HUES64 (cell line): ENCODE measurements at regions not wholly inside any gene's neighbourhood (a gene's known extent, or its start where the extent isn't known, plus 50 kb on each side); places are given as distances from the start of the nearest gene placed in this dataset.

ENCODE experiments used
- H3K27ac ChIP-seq: 2 replicates; pipeline ENCODE4 v1.7.0; 2013; ENCODE audit warnings: low read depth, low read length, inconsistent platforms
- H3K27me3 ChIP-seq: 2 replicates; pipeline ENCODE4 v1.6.1; 2013; ENCODE audit warnings: mild to moderate bottlenecking, low read length; ENCODE audit not compliant: insufficient read depth
- H3K36me3 ChIP-seq: 2 replicates; pipeline ENCODE4 v1.6.1; 2013; ENCODE audit warnings: mild to moderate bottlenecking, low read length; ENCODE audit not compliant: insufficient read depth
- H3K4me1 ChIP-seq: 2 replicates; pipeline ENCODE4 v1.6.1; 2013; ENCODE audit warnings: mild to moderate bottlenecking, low read length, moderate library complexity; ENCODE audit not compliant: insufficient read depth
- H3K4me3 ChIP-seq: 2 replicates; pipeline ENCODE4 v1.5.1; 2013; ENCODE audit warnings: mild to moderate bottlenecking, low read length, moderate library complexity
- H3K9ac ChIP-seq: 2 replicates; pipeline ENCODE4 v1.6.1; 2013; ENCODE audit warnings: mild to moderate bottlenecking, low read depth, low read length
- H3K9me3 ChIP-seq: 2 replicates; pipeline ENCODE4 v1.6.1; 2013; ENCODE audit warnings: low read depth, low read length; ENCODE audit not compliant: insufficient read depth
- WGBS: fragments of 150-250, 120-280 bp; methylation state at CpG from one replicate; pipeline ENCODE4 v1.1.7; 2013; ENCODE audit warnings: missing lambda C conversion rate; 5-methylcytosine and 5-hydroxymethylcytosine counted together

GRCh38 chr11:82676483-82677094 lies 57.1 kb downstream of the FAM181B start:
- Histone ChIP-seq H3K9ac (no peak overlapping the region), H3K4me3 (no peak overlapping the region), H3K9me3 (0 out of 2 replicates have a peak, but pooled peaks cover 2% of the 10 kb centered on the region), H3K4me1 (peaks cover 1% of the 10 kb centered on the region; the same call in 1 of the 2 replicates), H3K27me3 (no peaks in the 10 kb centered on the region), H3K36me3 (no peaks in the 10 kb centered on the region), H3K27ac (no peak overlapping the region)
- 96% methylated on average over 1 of the region's 3 CpGs for WGBS

- Histone ChIP-seq H3K27me3 (no peaks in the 10 kb centered on the region), H3K4me1 (peaks cover 4% of the 10 kb centered on the region; the same call in 1 of the 2 replicates), H3K27ac (no peak overlapping the region), H3K9ac (no peak overlapping the region), H3K9me3 (no peaks in the 10 kb centered on the region), H3K36me3 (no peaks in the 10 kb centered on the region), H3K4me3 (no peak overlapping the region)
- WGBS, result 72% methylated on average over 5 of the region's 5 CpGs
These were observed 57.8 kb downstream of the FAM181B start for GRCh38 chr11:82675838-82676237.

GRCh38 chr11:82673631-82674030 lies 60.0 kb downstream of the FAM181B start:
- H3K27me3 ChIP-seq, result no peaks in the 10 kb centered on the region
- H3K9me3 ChIP-seq, result no peaks in the 10 kb centered on the region
- peaks cover 4% of the 10 kb centered on the region; the same call in 1 of the 2 replicates for H3K4me1 ChIP-seq
- H3K9ac ChIP-seq, result no peak overlapping the region
- no peaks in the 10 kb centered on the region for H3K36me3 ChIP-seq
- H3K27ac ChIP-seq, result no peak overlapping the region
- H3K4me3 ChIP-seq, result no peak overlapping the region
- 92% methylated on average over 2 of the region's 3 CpGs for WGBS

- no peaks in the 10 kb centered on the region for H3K9me3 ChIP-seq
- peaks cover 4% of the 10 kb centered on the region; the same call in 1 of the 2 replicates for H3K4me1 ChIP-seq
- H3K4me3 ChIP-seq, result no peak overlapping the region
- H3K9ac ChIP-seq, result no peak overlapping the region
- H3K36me3 ChIP-seq, result no peaks in the 10 kb centered on the region
- no peaks in the 10 kb centered on the region for H3K27me3 ChIP-seq
- no peak overlapping the region for H3K27ac ChIP-seq
- WGBS, result 100% methylated on average over 1 of the region's 1 CpG
These were observed 62.2 kb downstream of the FAM181B start for GRCh38 chr11:82671451-82671850.

GRCh38 chr11:82663535-82663934 lies 70.1 kb downstream of the FAM181B start:
- H3K36me3 ChIP-seq, result no peaks in the 10 kb centered on the region
- no peak overlapping the region for H3K9ac ChIP-seq
- no peak overlapping the region for H3K27ac ChIP-seq
- WGBS, result 85% methylated on average over 1 of the region's 1 CpG
- H3K9me3 ChIP-seq, result no peaks in the 10 kb centered on the region
- no peaks in the 10 kb centered on the region for H3K4me1 ChIP-seq
- no peak overlapping the region for H3K4me3 ChIP-seq
- H3K27me3 ChIP-seq, result no peaks in the 10 kb centered on the region

- H3K9ac ChIP-seq, result no peak overlapping the region
- H3K4me1 ChIP-seq, result no peaks in the 10 kb centered on the region
- H3K27ac ChIP-seq, result no peak overlapping the region
- H3K9me3 ChIP-seq, result no peaks in the 10 kb centered on the region
- H3K36me3 ChIP-seq, result no peaks in the 10 kb centered on the region
- WGBS, result 82% methylated on average over 4 of the region's 4 CpGs
- no peaks in the 10 kb centered on the region for H3K27me3 ChIP-seq
- no peak overlapping the region for H3K4me3 ChIP-seq
These were observed 79.9 kb downstream of the FAM181B start for GRCh38 chr11:82653752-82654151.

GRCh38 chr11:82639251-82639650 lies 94.4 kb downstream of the FAM181B start:
- Histone ChIP-seq H3K36me3 (no peaks in the 10 kb centered on the region), H3K4me3 (no peak overlapping the region), H3K4me1 (no peaks in the 10 kb centered on the region), H3K27me3 (no peaks in the 10 kb centered on the region), H3K9me3 (no peaks in the 10 kb centered on the region), H3K9ac (no peak overlapping the region), H3K27ac (no peak overlapping the region)
- 78% methylated on average over 3 of the region's 3 CpGs for WGBS

- no peaks in the 10 kb centered on the region for H3K27me3 ChIP-seq
- H3K9me3 ChIP-seq, result no peaks in the 10 kb centered on the region
- 80% methylated on average over 1 of the region's 1 CpG for WGBS
- no peaks in the 10 kb centered on the region for H3K4me1 ChIP-seq
- H3K36me3 ChIP-seq, result no peaks in the 10 kb centered on the region
- H3K27ac ChIP-seq, result no peak overlapping the region
- H3K4me3 ChIP-seq, result no peak overlapping the region
- H3K9ac ChIP-seq, result no peak overlapping the region
These were observed 97.0 kb downstream of the FAM181B start for GRCh38 chr11:82636615-82637014.

- H3K9ac ChIP-seq, result no peak overlapping the region
- H3K27me3 ChIP-seq, result no peaks in the 10 kb centered on the region
- H3K4me1 ChIP-seq, result no peaks in the 10 kb centered on the region
- no peaks in the 10 kb centered on the region for H3K36me3 ChIP-seq
- H3K9me3 ChIP-seq, result peaks cover 2% of the 10 kb centered on the region; the same call in 1 of the 2 replicates
- no peak overlapping the region for H3K4me3 ChIP-seq
- H3K27ac ChIP-seq, result no peak overlapping the region
- 97% methylated on average over 2 of the region's 2 CpGs for WGBS
These were observed 99.6 kb downstream of the FAM181B start for GRCh38 chr11:82634091-82634490.

GRCh38 chr11:82631722-82632630 lies 101.7 kb downstream of the FAM181B start:
- no peak overlapping the region for H3K4me3 ChIP-seq
- peaks cover 12% of the 10 kb centered on the region for H3K9me3 ChIP-seq
- H3K36me3 ChIP-seq, result no peaks in the 10 kb centered on the region
- no peaks in the 10 kb centered on the region for H3K4me1 ChIP-seq
- 90% methylated on average over 4 of the region's 4 CpGs for WGBS
- H3K27ac ChIP-seq, result no peak overlapping the region
- H3K27me3 ChIP-seq, result no peaks in the 10 kb centered on the region
- no peak overlapping the region for H3K9ac ChIP-seq

GRCh38 chr11:82610671-82611070 lies 123.0 kb downstream of the FAM181B start:
- H3K27ac ChIP-seq, result no peak overlapping the region
- H3K9me3 ChIP-seq, result 0 out of 2 replicates have a peak, but pooled peaks cover 4% of the 10 kb centered on the region
- no peaks in the 10 kb centered on the region for H3K36me3 ChIP-seq
- H3K27me3 ChIP-seq, result no peaks in the 10 kb centered on the region
- H3K4me3 ChIP-seq, result no peak overlapping the region
- no peak overlapping the region for H3K9ac ChIP-seq
- H3K4me1 ChIP-seq, result no peaks in the 10 kb centered on the region
